Tibial nerve (tissue), 4 donors: ENCODE measurements at regions not wholly inside any gene's neighbourhood (a gene's known extent, or its start where the extent isn't known, plus 50 kb on each side); places are given as distances from the start of the nearest gene placed in this dataset.

Experiments used
- DNase-seq, 2 donors: peaks; one replicate each; pipeline ENCODE4 v3.0.0-alpha.2; 2019; ENCODE audit warnings: low spot score in 2 of 2
- H3K27ac ChIP-seq, 4 donors: fragments of 200-600 bp; sonication (generic) in 3 of 4; one replicate each; pipeline ENCODE4 v1.5.1; 2017 to 2019; ENCODE audit warnings: mild to moderate bottlenecking in 1 of 4
- H3K27me3 ChIP-seq, 2 donors: fragments of 200-600 bp; sonication (generic) in 1 of 2; one replicate each; pipeline versions ENCODE4 v1.5.1 to v1.6.0; 2017 to 2019
- H3K36me3 ChIP-seq, 3 donors: fragments of 200-600 bp; sonication (generic); one replicate each; pipeline ENCODE4 v1.5.1; 2018 to 2019
- H3K4me1 ChIP-seq, 4 donors: fragments of 200-600 bp; sonication (generic) in 3 of 4; one replicate each; pipeline ENCODE4 v1.5.1; 2017 to 2019
- H3K4me3 ChIP-seq, 4 donors: fragments of 200-600 bp; sonication (generic) in 3 of 4; one replicate each; pipeline ENCODE4 v1.5.1; 2017 to 2019; ENCODE audit warnings: mild to moderate bottlenecking in 1 of 4, moderate library complexity in 1 of 4
- H3K9me3 ChIP-seq, 4 donors: fragments of 200-600 bp; sonication (generic) in 3 of 4; one replicate each; pipeline ENCODE4 v1.5.1; 2017 to 2019
- EP300 ChIP-seq, 2 donors: sonication (generic); formaldehyde crosslinking; IDR thresholded peaks; one replicate each; pipeline ENCODE4 v1.6.1; 2017; ENCODE audit warnings: antibody characterized with exemption in 2 of 2, mild to moderate bottlenecking in 1 of 2
- POLR2A ChIP-seq, 2 donors: fragments of 450-650 bp; IDR thresholded peaks; one replicate each; pipeline ENCODE4 v1.6.1; 2017; ENCODE audit warnings: antibody characterized with exemption in 2 of 2, mild to moderate bottlenecking in 2 of 2, moderate library complexity in 2 of 2
- WGBS, 2 donors: methylation state at CpG; one replicate each; pipeline ENCODE4 v1.1.5; 2018; 5-methylcytosine and 5-hydroxymethylcytosine counted together
- TF ChIP-seq, protein P1 (sequence below), 5 experiments: fragments of 200-600 bp in 3 of 5; fragments of 450-650 bp in 2 of 5; sonication (generic) in 3 of 5; IDR thresholded peaks; one replicate each; pipeline ENCODE4 v1.5.1; 2016 to 2019; ENCODE audit warnings: antibody characterized with exemption in 5 of 5, mild to moderate bottlenecking in 3 of 5, moderate library complexity in 2 of 5

DNA sequence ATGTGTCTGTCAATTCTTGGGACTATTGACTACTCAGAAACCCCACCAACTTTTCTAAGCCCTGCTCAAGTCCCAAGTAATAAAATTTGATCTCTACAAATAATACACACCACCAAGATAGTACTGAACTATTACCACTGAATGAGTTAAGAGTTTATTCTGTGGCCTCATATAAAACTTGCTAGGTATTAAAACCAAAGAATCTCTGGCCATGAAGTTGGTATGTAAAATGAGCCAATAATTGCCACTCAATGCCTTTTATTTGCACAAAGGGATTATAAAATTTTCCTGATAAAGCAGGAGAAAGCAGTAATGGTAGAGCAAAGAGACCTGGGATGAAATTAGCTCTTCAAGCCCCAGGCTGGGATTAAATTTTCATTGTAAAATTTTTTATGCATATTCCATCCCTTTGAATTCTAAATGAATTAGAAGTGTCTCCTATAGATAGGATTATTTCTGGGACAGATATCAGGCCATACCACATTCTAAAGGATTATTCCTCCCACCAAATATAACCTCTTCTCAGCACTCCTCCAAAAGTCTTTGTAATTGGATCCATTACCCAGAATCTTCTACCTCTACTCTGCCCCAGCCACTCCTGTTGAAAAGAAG lies 450.5 kb upstream of the ACVR2A start:
- Histone ChIP-seq H3K4me3 (no peak overlapping the region), H3K27me3 (no peaks in the 10 kb centered on the region), H3K36me3 (no peaks in the 10 kb centered on the region), H3K27ac (no peak overlapping the region), H3K9me3 (no peaks in the 10 kb centered on the region), H3K4me1 (no peaks in the 10 kb centered on the region)
- no peak for TF ChIP-seq EP300 (IDR thresholded peaks at IDR 0.05)
- DNase-seq = no peak

DNA sequence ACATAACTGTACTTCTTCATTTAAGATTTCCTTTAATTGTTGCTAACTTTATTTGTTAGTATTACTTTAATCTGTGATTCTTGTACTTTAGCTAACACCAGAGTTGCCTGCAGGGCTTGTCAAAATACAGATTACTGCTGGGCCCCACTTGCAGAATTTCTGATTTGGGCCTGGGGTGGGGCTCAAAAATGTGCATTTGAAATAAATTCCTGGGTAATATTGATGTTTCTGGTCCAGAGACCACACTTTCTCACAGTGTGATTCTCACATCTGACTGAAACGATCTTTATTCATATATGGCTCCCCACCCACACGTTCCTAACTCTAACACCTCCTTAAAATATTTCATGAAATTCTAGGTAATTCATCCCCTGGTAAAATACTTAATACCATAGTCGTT lies 452.6 kb upstream of the ACVR2A start:
- WGBS, 2 donors = 75 to 85% methylated on average over 3 of the region's 3 CpGs
- DNase-seq = no peak
- no peaks in the 10 kb centered on the region for H3K9me3 ChIP-seq
- H3K4me3 ChIP-seq = no peak overlapping the region
- no peaks in the 10 kb centered on the region for H3K4me1 ChIP-seq
- H3K27ac ChIP-seq = no peak overlapping the region
- TF ChIP-seq EP300 (IDR thresholded peaks at IDR 0.05) (no peak), POLR2A (IDR thresholded peaks at IDR 0.05) (no peak)
- TF ChIP-seq, protein P1, sequence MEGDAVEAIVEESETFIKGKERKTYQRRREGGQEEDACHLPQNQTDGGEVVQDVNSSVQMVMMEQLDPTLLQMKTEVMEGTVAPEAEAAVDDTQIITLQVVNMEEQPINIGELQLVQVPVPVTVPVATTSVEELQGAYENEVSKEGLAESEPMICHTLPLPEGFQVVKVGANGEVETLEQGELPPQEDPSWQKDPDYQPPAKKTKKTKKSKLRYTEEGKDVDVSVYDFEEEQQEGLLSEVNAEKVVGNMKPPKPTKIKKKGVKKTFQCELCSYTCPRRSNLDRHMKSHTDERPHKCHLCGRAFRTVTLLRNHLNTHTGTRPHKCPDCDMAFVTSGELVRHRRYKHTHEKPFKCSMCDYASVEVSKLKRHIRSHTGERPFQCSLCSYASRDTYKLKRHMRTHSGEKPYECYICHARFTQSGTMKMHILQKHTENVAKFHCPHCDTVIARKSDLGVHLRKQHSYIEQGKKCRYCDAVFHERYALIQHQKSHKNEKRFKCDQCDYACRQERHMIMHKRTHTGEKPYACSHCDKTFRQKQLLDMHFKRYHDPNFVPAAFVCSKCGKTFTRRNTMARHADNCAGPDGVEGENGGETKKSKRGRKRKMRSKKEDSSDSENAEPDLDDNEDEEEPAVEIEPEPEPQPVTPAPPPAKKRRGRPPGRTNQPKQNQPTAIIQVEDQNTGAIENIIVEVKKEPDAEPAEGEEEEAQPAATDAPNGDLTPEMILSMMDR (IDR thresholded peaks at IDR 0.05) = no peak
- no peaks in the 10 kb centered on the region for H3K27me3 ChIP-seq
- H3K36me3 ChIP-seq = no peaks in the 10 kb centered on the region

DNA sequence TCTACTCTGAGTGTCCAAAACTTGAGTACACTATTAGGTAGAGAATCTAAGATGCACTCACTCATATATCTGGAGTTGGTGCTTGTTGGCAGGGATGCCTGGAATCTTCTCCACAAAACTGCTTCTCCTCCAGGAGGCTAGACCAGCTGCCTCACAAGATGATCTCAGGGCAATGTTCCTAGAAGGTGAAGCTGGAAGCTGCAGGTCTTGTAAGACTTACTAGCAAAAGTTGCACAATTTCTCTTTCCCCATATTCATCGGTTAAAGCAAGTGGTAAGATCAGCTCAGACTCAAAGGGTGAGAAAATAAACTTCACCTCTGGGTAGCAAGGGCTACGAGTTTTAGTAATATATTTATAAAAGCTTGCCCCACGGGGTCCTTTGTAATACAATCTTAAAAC lies 454.4 kb upstream of the ACVR2A start:
- no peak overlapping the region for H3K27ac ChIP-seq
- H3K4me3 ChIP-seq = no peak overlapping the region
- no peaks in the 10 kb centered on the region for H3K9me3 ChIP-seq
- H3K27me3 ChIP-seq = no peaks in the 10 kb centered on the region
- H3K36me3 ChIP-seq = no peaks in the 10 kb centered on the region
- TF ChIP-seq, protein P1 (IDR thresholded peaks at IDR 0.05) = no peak
- TF ChIP-seq EP300 (IDR thresholded peaks at IDR 0.05) (no peak), POLR2A (IDR thresholded peaks at IDR 0.05) (no peak)
- WGBS, 2 donors = 67 to 70% methylated on average over 3 of the region's 3 CpGs
- H3K4me1 ChIP-seq = no peaks in the 10 kb centered on the region
- DNase-seq = no peak

DNA sequence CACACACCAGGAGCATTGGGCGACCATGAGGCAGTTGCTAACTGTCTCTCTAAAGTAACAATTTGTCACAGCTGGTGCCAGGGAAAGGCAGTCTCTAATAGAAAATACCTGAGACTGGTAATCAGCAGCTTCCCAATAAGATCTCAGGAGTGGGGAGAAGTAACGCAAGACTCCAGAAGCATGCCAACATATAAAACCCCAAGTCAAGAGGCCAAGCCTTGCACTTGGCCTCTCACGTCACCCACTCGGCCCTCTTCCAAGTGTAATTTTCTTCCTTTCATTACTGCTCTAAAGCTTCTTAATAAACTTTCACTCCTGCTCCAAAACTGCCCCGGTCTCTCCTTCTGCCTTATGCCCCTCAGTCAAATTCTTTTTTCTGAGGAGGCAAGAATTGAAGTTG lies 455.6 kb upstream of the ACVR2A start:
- no peaks in the 10 kb centered on the region for H3K4me1 ChIP-seq
- DNase-seq = no peak
- H3K36me3 ChIP-seq = no peaks in the 10 kb centered on the region
- 60 to 67% methylated on average over 5 of the region's 5 CpGs for WGBS, 2 donors
- H3K27ac ChIP-seq = no peak overlapping the region
- no peaks in the 10 kb centered on the region for H3K9me3 ChIP-seq
- no peaks in the 10 kb centered on the region for H3K27me3 ChIP-seq
- TF ChIP-seq EP300 (IDR thresholded peaks at IDR 0.05) (no peak), POLR2A (IDR thresholded peaks at IDR 0.05) (no peak)
- TF ChIP-seq, protein P1 (IDR thresholded peaks at IDR 0.05) = no peak
- no peak overlapping the region for H3K4me3 ChIP-seq

DNA sequence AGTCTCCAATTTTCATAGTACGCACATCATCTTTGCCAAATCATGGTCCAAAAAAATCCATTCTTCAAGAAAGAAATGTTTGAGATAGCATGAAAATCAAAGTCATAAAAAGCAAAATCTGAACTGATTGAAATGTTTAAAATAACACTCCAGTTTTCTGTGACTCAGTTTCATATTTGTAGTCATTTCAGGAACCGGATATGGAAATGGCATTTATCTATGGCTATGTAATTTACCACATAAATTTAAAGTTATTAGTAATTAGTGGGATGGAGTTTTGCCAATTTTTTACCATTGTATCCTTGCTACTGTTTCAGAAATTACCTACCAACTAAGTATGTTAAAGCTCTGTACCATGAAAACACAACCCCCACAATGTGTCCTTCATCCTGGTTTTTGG lies 456.6 kb upstream of the ACVR2A start:
- Histone ChIP-seq H3K27me3 (no peaks in the 10 kb centered on the region), H3K4me1 (no peaks in the 10 kb centered on the region), H3K9me3 (no peaks in the 10 kb centered on the region), H3K36me3 (no peaks in the 10 kb centered on the region), H3K27ac (no peak overlapping the region), H3K4me3 (no peak overlapping the region)
- TF ChIP-seq POLR2A (IDR thresholded peaks at IDR 0.05) = no peak
- TF ChIP-seq, protein P1 (IDR thresholded peaks at IDR 0.05) = no peak
- no peak for TF ChIP-seq EP300 (IDR thresholded peaks at IDR 0.05)
- no peak for DNase-seq
- WGBS, 2 donors = 78 to 86% methylated on average over 2 of the region's 2 CpGs

DNA sequence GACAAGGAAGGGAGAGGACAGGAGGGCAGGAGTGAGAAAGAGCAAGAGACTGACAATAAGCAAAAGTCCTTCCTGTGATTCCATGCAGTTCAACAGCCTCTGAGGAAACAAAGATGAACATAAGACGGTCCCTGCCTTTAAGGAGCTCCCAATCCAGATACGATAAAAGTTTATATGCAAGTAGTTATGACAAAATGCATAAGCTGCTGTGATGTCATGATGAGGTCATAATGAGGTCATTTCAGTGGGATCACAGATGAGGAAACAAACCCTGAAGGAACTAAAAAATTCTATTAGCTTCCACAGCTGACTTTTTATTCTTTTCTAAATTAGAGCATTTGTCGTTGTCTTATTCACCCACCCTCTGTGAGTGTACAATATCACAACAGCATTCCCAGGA lies 458.5 kb upstream of the ACVR2A start:
- Histone ChIP-seq H3K36me3 (no peaks in the 10 kb centered on the region), H3K27me3 (no peaks in the 10 kb centered on the region), H3K4me1 (no peaks in the 10 kb centered on the region), H3K4me3 (no peak overlapping the region), H3K9me3 (no peaks in the 10 kb centered on the region), H3K27ac (no peak overlapping the region)
- DNase-seq = no peak
- TF ChIP-seq, protein P1 (IDR thresholded peaks at IDR 0.05) = no peak
- TF ChIP-seq EP300 (IDR thresholded peaks at IDR 0.05) = no peak
- no peak for TF ChIP-seq POLR2A (IDR thresholded peaks at IDR 0.05)
- WGBS, 2 donors = 63 to 73% methylated on average over 3 of the region's 3 CpGs
